ENCODE measurements at regions not wholly inside any gene's neighbourhood (a gene's known extent, or its start where the extent isn't known, plus 50 kb on each side); places are given as distances from the start of the nearest gene placed in this dataset.

DNA sequence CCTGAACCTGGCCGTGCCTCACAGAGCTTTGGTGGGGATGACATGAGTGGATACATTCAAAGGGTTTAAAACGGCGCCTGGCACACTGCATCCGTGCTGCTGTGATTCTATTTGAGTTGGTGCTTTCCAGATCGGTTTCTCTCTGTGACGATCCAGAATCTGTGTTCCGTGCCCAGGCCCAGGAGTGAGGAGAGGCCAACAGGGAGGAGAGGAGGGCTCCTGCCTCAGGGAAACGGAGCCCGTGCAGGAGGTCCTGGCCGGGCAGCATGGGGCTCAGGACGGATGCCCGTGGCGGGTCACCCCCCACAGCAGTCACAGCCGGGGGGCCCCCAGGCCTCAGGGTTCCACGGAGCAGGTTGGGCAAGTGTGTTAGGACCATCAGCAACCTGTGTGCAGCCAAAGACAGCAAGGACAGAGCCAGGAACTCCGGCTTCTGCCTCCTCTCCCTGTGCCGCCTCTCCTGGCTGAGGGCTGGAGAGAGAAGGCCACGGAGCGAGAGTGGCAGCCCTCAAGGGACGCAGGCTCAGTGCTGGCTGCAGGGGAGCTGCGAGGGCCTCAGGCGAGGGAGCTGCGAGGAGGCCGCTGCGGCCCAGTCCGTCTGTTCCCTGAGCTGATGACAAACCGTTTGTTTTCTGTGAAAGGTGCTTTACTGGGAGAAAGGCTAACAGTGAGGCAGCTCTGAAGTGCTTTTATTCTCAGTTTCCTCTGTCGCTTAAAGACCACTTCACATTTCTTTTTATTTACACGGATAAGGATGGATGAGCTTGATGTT lies 99.3 kb downstream of the METRNL start:
- no peak for DNase-seq

DNA sequence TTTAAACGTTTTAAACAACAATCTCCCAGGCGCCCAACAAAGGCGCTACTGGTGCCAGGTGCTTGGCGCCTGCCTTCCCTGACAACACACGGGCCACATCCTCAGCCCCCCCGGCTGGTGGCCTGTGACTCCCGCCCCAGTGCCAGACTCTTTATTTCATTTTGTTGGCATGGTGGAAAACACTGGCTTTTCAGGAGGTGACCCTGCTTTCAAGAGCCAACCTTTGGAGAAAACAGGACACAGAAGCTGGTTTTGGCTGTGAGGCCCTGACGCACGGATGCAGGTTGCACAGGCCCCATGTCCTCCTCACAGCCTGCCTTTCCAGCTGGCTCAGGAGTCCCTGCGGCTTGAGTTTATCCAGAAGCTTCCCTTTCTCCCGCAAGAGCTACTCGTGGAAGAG lies 100.0 kb downstream of the METRNL start:
- DNase-seq, result no peak

DNA sequence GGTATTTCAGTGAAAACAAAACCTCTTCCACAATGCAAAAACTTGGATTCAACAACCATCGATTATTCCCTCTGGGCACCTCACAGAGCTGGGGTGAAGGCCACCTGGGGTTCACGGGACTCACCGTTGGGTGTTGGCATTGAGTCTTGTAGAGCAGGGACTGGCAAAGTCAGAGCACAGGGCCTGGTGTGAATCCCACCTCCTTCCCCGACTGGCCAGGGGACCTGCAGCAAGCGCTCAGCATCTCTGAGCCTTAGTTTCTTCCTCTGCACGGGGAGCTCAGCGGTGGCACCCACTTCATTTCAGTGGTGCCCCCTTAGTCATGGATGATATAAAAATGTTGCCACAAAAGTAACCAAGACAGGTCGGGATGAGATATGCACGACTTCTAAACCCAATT lies 100.4 kb downstream of the METRNL start:
- DNase-seq, result no peak

DNA sequence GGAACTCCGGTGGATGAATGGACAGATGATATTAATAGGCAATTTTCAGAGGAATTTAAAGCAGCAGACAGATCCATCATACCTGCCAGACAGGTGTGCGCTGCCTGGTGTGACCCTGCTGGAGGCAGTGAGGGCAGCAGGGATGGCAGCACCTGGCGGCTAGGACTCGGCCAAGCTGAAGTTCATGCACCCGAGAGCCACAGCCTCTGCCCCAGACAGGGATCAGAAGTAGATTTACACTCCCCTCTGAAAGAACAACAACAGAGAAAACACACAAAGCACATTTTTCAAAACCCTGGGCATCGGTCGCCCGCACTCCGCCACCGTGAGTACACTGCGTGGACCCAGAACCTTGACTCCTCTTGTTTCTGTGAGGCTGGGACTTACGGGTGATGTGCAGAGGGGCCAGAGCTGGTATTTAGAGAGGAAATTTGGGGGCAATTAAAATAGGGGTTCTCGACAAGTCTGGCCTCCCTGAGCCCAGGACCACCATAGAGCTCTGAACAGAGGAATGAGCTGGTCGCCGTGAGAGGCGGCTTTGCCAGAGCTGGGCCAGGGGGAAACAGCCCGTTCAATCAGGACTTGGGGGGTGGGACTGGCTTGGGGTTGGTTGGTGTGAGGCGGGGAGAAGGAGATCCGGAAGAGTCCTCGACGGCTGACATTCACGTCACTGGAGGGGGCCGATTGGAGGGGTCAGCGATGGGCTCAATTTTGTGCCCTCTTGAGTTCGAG lies 101.0 kb downstream of the METRNL start:
- no peak for DNase-seq

DNA sequence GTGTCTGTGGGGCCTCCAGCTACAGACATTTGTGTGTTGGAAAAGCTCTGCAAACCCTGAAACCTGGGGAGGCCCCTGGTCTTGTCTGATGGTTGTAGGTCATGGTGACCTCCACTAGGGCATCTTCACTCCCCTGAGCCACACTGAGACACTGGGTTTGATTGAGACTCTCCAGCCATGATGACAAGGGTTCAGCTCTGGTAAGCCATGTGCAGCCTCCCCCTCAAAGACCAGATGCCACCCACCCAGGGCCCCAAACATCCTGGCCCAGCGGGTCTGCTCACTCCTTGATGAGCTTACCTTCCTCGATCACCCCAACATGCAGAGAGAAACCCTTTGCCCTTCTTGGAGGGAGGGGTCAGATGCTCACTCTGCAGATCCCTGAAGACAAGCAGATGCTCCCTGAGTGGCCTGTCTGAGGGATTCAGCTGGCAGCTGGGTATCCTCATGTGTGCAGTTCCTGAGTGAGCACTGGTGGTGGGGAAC lies 101.6 kb downstream of the METRNL start:
- peak in 1 of 2 experiments; percentile 11 for DNase-seq

DNA sequence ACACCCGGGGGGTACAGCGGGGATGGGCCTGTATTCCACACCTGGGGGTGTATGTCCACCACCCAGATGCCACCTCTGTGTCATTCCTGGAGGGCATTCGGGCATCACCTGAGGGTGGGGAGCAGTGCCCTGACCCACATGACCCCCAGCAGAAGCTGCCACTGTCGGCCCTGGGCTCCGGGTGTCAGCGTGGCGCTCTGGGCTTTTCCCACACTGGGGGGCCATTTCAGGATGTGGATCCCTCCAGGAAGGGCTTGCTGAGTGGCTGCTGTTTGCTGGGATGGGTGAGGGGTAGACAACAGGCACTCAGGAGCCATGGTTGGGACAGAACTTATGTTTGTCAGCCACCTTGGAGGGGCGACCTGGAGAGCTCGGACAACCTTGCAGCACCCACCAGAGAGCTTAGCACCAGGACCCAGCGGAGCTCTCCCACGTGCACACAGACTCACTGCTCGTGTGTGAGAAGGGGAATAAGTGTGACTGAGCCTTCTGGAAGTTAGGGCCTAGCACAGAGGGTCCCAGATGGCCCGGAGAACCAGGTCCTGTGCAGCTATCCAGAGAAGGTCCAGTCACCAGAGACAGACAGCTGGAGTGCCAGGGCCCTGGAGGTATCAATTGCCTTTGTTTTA lies 102.7 kb downstream of the METRNL start:
- no peak for DNase-seq

DNA sequence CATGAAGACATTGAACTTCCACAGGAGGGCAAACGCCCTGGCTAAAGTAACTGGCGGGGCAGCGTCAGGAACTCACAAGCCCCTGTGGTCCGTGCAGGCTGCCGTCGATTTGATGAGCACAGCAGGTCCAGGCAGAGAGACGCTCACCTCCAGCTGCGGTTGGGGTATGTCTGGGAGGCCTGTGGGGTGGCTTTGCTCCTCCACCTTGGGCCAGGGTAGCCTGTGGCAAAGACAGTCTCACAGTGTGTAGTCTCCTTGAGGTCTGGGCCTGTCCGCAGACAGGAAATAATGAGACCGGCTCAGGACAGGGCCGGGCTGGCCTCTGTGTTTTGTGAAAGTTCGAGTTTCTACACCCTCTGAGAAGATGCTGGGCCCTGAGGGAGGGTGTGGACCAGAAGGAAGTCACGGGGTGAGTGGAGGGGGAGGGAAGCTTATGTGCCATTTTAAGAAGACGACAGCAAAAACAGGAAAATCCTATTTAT lies 103.3 kb downstream of the METRNL start:
- DNase-seq, result no peak

DNA sequence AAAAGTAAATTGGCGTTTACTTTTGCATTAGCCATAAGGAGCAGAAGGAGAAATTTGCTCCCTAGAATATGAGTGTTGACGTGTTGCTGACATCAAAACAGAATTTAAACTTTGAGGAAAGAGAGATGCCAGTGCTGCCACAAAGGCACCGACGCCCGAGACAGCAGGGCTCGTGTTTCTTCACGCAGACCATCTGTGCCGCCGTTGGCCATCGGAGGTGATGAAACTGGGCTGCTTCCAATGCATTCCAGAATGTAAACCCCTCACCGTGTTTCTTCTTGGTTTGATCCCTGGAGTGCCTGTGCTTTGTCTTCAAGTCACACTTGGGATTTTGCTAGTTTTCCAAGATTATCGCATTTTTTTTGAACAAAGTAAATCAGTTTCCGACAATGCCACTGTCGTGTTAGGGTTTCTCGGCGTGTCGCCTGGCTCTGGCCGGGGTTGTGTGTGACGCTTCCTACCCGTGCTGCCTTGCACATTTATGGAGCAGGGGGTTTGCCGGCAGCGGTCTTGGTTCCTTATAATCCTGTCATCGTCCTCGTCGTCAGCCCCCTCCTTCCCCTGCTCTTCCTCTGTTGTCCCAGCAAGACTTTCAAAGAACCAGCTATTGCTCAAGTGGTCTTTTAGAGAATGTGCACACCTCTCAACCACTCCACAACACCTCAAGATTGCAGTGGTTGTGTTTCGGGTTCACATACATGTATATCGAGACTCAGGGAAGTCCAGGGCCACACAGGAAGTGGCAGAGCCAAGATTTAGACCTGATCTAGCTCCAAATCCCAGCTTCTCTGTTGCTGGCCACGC lies 103.9 kb downstream of the METRNL start:
- no peak for DNase-seq

DNA sequence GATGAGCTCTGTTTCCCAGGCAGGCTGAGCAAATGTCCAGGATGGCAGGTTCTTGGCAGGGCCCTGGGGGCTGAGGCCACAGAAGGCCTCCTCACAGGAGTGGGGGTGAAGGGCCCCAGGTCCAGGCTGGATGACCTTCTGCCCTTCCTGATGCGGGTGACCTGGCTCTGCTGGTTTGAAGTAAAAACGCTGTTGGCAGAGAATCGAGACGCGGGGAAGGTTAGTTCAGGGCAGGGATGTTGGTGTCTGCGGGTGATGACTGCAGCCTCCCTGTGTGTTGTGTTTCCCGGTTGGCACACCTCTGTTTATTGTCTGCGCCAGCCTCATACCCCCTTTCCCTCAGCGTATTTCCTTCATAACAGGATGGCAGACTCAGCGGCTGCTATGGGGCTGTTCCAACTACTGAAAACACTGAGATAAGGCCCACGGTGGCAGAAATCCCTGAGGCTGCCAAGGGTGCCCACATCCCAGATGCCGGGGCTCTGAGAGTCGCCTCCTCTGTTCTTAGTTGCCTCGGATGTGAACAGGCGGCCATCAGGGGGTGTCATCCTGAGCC lies 104.6 kb downstream of the METRNL start:
- no peak for DNase-seq

DNA sequence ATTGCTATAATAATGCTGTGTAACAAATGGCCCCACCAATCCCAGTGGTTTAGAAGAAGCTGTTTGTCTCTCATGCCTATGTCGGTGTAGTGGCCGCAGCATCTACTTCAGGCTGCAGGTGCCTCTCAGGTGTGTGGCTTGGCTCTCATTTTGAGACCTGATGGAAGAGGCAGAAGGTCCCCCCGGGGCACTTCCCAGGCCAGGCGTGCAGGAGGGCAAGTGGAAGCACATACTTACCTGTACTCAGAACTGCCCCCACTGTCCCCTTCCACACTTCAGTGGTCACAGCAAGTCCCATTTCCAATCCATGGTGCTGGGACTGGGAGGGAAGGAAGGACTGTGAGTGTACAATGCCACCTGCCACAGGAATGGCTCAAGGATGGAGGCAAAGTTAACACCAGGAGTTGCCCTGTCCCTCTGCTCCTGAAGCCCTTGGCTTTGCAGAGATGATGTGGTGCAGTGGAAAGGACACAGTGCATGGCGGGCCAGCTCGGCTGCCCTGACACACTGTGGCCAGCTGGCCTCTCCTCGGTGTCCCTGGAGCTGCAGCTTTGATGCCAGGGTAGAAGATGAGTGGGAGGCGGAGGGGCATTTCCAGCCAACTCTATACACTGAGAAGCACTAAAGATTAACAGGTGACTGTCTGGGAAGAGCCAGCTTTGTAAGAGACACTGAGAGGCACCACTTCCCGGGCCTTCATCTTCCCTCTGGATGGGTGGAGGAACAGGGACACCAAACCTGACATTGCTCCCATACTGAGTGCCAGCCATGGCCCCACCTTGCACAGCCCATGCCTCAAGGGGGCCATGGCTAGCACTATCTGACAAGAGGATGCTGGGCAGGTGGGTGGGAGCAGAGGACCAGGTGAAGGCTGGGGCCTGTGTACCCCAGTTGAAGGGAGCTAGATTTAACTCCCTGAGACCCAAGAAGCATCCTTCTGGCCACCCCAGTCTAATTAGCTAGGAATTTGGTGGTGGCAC lies 105.9 kb downstream of the METRNL start:
- no peak for DNase-seq

DNA sequence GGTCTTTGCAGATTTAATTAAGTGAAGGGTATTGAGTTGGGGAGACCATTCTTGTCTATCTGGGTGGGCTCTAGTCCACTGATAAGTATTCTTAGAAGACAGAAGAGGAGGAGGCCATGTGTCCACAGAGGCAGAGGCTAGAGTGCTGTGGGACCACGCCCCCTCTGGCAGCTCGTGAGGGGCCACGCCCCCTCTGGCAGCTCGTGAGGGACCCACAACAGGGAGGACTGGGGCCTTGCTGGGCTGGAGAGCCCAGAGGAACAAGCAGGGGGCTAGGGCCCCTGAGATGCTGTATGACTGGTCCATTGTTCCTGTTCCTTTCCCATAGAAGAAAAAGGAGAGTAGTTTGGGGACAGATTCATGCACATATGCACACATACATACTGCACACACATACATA lies 106.8 kb downstream of the METRNL start:
- DNase-seq, result no peak

DNA sequence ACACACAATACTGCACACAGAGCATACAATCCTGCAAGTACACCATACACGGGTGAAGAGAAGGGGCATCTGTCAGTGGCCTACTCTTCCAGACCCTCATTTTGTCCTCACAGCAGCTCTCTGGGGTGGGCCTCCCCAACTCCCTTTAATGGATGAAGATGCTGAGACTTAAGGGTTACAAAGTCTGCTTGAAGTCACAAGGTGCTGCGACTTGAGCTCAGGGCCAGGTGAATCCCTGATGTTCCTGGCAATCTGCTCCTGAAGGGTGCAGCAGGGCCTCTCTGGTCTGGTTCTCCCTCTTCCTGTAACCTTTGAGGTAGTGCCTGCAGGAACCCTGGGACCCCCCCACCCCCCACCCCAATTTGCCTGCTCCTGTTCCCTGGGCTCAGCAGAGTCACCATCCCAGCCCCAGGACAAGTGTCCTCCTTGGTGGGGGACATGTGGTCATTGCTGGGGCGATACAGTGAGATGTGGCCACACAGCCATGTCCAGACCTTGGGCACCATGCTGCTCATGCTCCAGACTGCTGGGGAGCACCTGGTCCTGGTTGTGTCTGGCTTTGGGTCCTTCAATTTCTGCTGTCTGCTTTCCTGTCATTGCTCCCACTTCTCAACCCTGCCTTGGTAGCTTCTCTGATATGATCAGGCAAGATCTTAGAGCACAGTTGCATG lies 107.5 kb downstream of the METRNL start:
- DNase-seq, result no peak

DNA sequence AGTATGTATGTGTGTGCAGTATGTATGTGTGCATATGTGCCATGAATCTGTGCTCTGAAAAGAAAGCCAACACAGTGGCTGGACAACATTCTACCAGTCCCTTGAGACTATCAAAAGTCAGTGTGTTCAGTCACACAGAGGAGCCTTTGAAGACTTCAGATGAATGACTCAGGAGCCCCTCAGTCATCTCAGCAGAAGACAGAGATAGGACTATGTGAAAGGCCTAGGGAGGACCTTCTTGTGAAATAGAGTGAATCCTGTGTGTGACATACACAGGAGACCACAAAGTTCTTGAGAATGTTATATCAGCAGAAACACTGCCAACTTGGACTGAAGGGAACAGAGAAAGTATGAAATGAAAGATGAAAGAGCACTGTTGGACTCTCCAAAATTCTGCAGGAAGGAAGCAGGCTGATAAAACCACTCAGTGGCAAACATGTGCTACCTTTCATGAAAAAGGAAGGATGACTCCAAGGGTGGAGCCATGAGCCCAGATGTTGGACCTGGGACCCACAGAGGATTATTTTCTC lies 108.4 kb downstream of the METRNL start:
- no peak for DNase-seq

DNA sequence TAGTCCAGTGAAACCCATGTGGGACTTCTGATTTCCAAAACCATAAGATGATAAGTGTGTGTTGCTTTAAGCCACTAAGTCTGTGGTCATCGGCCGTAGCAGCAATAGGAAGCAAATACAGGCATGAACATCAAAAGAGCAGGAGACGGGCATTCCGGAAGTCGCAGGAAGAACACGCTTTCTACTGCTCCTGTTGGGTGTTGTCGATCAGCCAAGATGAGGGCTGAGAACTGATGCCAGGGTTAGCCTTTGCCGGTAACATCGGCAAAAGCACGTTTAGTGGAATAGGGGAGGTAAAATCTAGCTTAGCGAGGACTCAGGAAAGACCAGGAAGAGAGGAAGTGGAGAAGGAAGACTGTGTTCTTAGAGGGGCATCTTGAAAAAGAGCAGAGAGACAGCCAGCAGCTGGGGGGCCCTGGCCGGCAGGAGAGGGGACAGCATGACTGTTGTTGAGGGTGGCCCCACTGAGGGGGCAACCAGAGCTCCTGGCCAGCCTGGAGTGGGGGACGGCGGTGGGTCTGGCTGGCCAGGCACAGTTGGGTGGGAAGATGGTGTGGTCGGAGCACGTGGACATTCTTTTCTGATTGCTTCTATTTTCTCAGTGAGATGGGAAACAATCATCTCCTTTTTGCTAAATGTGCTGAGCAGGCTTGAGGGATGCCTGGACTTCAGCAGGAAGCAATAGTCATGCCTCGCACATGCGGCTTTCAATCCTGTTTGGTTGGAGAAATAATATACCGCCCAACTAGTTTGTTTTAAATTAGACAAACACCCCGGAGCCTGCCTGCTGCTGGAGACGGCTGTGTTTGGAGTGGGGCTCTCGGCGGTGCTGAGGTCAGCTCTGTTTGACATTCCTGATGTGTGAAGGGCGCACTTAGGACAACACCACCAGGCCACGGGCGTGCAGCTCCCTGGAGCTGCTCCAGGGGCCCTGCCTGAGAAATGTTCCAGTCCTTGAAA lies 109.9 kb downstream of the METRNL start:
- no peak for DNase-seq

DNA sequence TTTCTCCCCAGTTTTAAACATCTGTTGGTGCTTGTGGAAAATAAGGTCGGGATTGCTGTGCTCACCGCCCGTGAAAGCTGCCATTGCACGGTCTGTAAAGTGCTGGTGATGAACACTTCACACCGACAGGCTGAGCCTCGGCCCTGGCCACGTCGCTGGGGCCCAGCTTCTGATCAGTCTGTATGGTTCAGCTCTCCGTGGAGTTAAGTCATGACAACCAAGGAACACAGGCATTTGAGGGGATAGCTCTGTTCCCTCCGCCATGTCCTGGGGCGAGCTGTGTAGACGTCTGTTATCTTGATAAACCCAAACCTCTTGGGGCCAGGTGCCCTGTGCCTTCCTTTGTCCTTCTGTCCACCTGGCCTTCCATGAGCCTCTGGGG lies 110.6 kb downstream of the METRNL start:
- no peak for DNase-seq

DNA sequence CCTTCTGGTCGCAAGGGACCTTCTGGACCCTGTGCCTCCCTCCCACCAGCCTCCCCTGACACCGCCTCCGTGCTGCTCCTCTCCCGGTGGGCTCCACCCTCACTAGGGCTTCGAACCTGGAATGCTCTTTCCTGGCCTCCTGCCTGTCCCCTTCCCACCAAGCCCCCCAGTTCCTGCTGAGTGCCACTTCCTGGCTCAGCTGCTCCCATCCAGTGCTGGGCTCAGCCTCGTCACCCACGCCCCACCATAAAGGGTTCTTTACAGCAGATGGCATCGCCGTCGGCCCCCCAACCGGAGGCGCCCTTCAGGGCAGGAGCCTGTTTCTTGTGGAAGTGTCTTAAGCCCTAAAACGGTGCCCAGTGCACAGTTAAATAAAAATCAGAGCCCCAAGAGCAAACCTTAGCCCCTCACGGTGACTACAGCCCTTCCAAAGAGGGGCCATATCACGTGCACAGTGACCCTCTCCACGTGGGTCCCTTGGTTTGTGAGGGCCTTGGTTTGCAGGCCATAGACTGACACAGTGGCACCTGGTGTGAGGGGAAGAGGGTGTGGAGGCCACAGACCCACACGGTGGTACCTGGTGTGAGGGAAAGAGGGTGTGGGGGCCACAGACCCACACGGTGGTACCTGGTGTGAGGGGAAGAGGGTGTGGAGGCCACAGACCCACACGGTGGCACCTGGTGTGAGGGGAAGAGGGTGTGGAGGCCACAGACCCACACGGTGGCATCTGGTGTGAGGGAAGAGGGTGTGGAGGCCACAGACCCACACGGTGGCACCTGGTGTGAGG lies 111.4 kb downstream of the METRNL start:
- no peak for DNase-seq

DNA sequence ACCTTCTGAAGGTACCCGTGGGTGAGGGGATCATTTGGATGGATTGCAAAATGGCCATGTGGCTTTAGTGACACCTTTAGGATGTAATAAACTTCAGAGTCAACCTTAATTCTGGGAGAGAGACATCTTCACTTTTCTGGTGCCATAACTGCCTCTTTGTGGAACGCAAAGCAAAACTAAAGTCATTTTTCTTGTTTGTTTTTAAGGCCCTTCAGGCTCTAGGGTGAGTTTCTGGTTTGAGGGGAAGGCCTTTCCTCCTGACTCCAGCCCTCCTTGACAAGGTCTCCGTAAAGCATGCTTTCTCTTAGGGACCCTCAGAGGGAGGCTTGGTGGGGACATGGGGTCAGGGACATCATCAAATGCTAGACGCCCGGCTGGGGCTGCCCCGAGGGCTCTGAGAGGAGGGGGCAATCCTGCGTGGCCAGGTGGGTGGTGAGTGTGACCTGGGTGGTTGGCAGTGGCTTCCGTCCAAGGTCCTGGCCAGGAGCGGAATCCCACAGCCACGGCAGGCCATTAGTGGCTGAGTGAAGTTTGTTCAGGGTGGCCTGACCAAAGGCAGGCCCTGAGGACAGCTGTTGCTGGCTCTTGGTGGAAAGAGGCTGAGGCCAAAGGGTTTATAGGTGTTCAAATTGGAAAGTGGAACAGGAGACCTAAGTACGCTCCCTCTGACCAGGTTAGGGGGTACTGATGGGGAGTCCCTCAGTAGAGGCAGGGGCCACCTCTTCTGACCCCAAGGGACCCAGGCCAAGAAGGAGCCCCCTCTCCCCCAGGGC lies 112.2 kb downstream of the METRNL start:
- no peak for DNase-seq

Measured in AML-193 (cell line).